HG03196 (cell line): ENCODE measurements at regions not wholly inside any gene's neighbourhood (a gene's known extent, or its start where the extent isn't known, plus 50 kb on each side); places are given as distances from the start of the nearest gene placed in this dataset.

Experiments used
- ATAC-seq: cut with Tn5 transposase; IDR thresholded peaks from one replicate; pipeline ENCODE4 v1.9.1; 2021; ENCODE audit not compliant: unreplicated experiment

DNA sequence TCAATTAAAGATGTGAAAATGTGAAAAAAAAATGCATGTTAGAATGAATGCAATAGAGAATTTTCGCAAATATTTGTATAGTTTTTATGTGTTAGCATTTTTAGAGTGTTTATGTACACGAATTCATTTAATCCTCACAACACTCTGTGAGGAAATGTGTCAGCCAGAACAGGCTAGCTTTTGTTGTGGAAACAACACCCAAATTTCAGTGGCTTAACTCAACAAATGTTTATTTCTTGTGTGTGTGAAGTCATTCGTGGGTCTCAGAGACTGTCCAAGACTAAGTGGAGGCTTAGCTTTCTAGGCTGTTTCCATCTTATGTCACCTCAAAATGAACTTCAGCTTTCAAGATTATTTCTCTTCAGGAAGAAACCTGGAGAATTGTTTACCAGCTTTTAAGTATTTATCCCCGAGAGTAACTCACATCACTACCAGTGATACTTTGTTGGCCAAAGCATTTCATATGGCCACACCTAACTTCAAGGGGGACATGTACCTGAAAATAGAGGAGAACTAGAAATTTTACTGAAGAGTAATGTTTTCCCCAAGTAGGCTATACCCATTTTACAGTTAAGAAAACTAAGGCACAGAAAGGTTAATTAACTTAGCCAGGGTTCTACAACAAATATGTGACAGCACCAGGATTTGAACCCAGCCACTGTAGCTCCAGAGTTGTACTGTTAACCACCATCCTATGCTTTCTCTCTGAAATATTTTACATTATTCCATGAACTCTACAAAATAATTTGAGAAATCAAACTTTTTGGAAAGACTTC, 306.1 kb downstream of the QKI start:
- ATAC-seq, result no peak

- ATAC-seq, result no peak
Observed at GRCh38 chr6:163720005-163720404, 305.5 kb downstream of the QKI start.

GRCh38 chr6:163719028-163719742, 304.7 kb downstream of the QKI start:
- ATAC-seq, result no peak

- ATAC-seq, result no peak
Observed at GRCh38 chr6:163718537-163718936, 304.0 kb downstream of the QKI start.

GRCh38 chr6:163717106-163717764, 302.7 kb downstream of the QKI start:
- ATAC-seq, result no peak

- no peak for ATAC-seq
Observed at GRCh38 chr6:163716690-163717089, 302.2 kb downstream of the QKI start.

DNA sequence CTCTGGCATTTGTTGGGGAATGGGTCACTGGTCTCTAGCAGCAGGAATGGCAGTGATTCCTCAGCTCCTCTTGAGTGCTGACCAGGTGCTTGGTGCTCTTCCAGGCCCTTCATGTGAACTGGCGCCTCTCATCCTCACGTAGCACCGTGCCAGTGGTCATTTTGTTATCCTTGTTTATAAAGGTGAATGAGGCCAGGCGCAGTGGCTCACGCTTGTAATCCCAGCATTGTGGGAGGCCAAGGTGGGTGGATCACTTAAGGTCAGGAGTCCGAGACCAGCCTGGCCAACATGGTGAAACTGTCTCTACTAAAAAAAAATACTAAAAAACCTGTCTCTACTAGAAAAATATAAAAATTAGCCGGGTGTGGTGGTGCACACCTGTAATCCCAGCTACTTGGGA, 301.3 kb downstream of the QKI start:
- ATAC-seq, result no peak

- no peak for ATAC-seq
Observed at GRCh38 chr6:163714179-163714578, 299.7 kb downstream of the QKI start.

- no peak for ATAC-seq
Observed at GRCh38 chr6:163712981-163713380, 298.5 kb downstream of the QKI start.

DNA sequence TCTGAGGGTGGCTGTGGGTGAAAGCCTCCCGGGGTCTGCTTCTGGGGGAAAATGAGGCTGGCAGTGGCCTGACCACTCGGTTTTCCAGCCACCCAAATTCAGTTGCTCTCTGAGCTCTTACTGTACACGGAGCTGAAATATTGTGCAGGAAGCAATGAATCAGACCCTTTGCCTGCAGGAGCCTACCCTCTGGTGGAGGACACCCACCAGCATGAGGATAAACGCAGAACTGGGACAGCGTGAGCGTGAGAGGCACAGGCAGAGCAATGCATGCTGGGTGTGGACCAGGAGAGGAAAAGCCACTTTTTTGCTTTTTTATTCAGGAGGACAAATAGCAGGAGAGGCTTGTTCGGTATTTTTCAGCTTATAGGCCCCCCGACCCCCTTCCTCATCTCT, 298.0 kb downstream of the QKI start:
- ATAC-seq, result peak; percentile 3

GRCh38 chr6:163711615-163712565, 297.4 kb downstream of the QKI start:
- peak; percentile 61 for ATAC-seq

DNA sequence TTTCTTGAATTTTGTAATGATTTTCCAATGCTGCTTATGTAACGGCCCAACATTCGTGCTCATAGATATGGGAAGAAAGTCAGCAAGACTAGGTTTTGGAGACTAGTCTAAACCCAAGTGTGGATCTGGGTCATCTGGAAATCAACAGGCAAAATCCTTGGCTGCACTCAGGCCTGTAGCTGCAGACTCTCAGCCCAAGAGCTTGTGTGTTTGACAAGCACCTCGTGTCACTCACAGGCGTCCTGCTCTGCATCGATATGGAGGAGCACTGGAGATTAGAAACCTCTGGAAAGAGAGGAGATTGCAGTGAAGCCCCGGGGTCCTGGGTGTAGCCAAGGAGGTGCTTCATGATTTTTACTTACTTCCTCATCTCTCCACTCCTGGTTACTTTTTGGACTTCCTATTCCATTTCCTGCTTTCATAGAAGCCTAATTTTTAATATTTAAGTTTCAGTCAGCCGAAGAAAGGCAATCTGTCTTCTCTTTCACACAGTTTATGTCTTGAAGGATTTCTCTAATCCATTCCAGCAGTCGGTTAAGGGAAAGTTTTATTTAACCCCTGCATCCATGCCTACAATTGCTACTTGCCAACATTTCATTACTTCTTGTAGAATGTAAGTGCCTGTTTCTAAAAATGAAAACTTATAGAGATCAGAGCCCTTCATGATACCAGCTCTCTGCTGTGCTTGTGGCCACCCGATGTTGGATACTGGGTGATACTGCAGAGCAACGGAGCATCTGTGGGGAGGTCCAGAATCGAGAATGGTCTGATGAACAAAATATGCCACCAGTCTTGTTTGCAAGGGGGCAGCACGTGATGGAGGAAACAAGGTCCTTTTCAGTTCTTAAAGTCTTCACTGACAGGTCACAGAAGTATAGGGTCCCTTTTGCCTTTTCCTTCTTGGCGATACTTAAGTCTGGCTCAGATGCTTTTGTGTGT, 296.3 kb downstream of the QKI start:
- ATAC-seq, result no peak

- no peak for ATAC-seq
Observed at GRCh38 chr6:163709693-163710092, 295.2 kb downstream of the QKI start.

GRCh38 chr6:163709255-163709654, 294.7 kb downstream of the QKI start:
- no peak for ATAC-seq

DNA sequence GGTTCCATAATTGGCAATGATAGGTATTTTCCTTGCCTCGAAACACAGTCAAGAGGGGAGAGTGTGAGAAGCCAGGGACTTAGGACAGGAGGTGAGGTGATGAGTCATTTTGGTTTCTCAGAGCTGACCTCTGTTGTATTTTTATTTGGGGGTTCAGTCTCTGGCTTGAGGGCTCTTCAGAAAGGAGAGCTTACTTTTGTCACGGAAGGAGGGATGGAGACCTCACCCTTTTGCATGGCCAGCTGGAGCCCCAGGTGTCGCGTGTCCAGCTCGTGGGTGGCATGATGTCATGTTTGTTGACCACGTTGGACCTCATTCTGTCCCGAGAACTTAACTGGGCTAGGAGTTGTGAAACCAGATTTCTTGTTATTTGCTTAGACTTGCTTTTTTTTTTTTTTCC, 293.9 kb downstream of the QKI start:
- ATAC-seq, result peak; percentile 48

DNA sequence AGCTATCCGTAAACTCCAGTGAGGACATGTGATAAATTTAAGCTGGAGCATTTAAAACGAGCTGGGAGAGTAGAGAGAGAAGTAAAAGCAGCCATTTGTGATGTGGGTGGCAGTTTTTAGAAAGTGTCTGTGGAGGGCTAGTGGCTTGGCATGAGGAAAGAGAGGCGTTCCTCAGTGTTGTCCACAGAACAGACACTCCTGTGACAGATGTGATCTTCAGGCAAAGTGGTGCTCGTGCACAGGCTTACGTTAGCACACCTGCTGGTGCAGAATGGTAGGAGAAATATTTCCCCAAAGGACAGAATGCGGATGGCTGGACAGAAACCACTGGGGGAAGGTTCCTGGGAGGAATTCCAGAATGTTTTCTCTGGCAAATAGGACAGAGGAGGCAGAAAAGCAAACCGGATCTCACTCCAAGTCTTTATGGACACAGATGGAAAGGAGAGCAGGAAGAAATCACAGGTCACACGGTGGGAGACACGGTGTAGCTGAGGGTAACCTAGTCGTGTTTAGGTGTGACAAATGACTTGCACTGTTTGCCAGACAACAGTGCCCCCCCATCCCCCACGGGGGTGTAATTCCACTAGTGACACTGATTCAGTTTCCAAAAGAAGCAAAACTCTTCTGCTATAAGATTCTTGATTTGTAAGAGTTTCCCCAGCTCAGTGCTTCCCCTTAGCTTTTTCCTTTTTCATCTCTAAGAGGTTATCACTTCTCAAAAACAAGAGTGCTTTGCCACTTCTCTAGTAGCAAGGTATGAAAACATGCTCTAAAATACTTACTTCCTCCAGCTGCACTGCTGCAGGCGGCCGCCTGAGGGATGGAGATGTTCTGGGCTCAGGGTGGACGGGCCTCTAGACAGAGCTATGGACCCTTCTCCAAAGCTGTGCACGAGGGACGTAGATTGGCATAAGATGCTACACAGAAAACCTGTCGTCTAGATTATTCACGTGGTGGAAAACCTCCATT, 293.2 kb downstream of the QKI start:
- peak; percentile 42 for ATAC-seq

GRCh38 chr6:163706500-163707087, 292.1 kb downstream of the QKI start:
- no peak for ATAC-seq

- ATAC-seq, result peak; percentile 49
Observed at GRCh38 chr6:163705923-163706322, 291.4 kb downstream of the QKI start.
